NCI-H1092 (cell line): ENCODE measurements at regions not wholly inside any gene's neighbourhood (a gene's known extent, or its start where the extent isn't known, plus 50 kb on each side); places are given as distances from the start of the nearest gene placed in this dataset.

Experiments used
- DNase-seq: peaks from one replicate; lab custom pipeline; 2025; lab: John Stamatoyannopoulos, UW

DNA sequence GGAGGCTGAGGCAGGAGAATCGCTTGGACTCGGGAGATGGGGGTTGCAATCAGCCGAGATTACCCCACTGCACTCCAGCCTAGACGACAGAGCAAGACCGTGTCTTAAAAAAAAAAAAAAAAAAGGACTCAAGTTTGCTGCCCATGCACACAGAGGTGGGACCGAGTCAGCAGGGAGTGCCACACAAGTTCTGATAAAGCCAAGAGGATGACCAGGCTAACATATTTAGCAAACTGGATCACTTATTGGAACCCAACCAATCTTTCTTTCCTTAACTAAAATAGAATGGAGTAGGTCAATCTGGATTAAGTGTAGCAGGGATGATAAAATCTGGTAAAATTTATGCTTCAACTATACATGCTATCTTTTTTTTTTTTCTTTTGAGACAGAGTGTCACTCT, 190.4 kb upstream of the FOXN3 start:
- no peak for DNase-seq

DNA sequence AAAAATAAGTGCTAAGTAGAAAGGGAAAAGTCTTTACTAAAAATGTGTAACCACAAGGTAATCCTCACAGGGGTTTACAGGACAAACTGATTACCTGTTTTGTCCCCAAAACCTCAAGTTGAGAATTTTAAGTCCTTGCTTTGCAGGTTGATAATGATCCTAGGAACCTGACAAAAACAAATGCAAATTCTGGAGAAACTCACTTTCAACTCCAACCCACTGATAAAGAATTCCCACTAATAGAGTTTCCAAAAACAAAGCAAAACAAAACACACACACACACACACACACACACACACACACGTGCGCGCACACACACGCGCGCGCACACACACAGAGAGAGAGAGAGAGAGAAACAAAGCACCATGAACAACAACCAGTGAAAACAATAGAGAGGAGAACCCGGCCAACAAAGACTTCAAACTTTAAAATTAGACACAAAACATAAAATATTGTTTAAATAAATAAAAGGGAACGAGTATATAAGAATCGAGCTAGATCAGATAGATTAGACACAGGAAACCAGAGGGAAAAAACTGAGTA, 187.0 kb upstream of the FOXN3 start:
- DNase-seq: no peak

DNA sequence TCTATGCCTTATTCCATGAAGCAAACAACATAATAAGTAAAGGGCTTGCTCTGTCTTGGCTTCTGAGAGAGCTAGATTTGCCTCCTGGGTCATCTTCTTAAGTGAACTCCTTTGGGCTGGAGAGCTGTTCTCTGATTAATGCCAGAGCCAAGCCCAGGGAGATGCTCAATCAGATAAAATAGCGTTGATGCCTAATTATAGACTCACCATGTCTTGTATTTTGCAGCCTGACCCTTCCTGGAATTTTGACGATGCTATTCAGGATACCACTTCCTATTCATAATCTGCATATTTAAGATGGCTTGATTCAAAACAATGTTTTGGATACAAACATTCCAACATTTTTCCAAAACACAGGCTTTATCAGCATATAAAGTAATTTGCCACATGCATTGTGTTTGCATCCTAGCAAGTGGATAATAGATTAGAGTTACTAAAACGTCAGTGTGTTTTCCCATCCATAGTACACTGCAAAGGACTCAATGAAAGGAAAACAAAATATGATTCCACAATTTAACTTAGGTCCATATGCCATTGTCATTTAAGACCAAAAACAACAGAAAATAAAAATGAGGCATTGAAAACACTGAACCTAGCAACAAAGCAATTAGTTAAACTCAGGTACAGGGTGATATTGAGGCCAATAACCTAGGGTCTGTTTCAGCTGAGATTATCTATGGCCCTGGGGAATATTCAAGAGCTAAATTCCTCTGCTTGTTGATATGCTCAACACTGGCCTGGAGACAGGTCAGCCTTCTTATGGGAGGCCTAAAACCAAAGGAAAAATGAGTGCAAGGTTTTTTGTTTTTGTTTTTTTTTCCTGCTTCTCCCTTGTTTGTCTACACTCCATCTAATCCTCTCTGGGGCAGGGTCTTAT, 184.2 kb upstream of the FOXN3 start:
- DNase-seq: no peak

DNA sequence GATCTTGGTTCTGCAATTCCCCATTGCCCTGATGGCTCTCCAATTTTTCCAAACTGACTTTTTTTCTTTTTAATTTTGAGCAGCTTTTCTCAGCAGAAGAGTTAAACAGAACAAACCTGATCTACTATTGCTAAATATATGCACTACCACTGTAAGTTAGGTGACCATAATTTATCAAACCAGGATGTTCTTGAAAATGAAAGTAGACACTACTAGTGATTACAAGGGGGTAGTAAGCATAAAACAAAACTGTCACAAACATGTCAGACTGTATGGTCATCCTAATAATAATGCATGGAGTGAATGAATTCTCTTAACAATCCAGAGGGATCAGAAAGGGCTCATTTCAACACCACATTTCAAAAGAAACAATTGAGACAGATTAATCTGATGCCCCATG, 183.0 kb upstream of the FOXN3 start:
- DNase-seq: no peak

DNA sequence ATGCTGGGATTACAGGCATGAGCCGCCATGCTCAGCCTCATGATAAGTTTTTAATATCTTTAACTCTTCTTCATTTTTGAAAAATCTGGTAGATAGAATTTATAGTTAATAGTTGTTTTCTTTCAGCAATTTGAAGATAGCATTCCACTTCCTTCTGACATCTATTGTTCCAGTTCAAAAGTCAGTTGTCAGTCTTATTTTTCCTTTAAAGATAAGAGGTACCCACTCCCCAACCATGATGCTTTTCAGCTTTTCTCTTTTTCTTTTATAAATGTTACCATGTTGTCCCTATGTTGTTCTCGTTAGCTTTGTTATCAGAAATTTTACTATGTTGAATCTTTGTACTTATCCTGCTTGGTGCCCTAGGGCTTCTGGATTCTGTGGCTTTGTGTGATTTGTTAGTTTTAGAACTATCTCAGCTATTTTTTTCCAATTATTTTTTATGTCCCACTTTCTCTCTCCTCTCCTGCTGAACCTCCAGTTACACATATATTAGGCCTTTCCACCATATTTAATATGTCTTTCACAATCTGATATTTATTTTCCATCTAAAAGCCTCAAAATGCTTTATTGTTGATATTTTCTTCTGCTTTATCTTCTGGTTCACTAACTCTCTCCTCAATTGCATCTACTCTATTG, 181.6 kb upstream of the FOXN3 start:
- DNase-seq: no peak

DNA sequence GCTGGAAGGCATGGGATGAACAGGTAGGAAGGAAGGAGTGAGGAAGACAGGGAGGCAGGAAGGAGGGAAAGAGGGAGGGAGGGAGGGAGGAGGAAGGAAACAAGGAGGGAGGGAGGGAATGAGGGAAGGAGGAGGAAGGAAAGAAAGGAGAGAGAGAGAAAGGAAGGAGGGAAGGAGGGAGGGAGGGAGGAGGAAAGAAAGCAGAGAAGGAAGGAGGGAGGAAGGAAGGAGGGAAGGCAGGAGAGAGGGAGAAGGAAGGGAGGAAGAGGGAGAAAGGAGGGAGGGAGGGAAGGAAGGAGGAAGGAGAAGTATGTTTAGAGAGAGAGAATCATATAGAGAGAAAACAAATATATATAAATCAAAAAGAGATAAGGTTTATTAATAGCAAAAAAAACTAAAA, 175.9 kb upstream of the FOXN3 start:
- DNase-seq: no peak

DNA sequence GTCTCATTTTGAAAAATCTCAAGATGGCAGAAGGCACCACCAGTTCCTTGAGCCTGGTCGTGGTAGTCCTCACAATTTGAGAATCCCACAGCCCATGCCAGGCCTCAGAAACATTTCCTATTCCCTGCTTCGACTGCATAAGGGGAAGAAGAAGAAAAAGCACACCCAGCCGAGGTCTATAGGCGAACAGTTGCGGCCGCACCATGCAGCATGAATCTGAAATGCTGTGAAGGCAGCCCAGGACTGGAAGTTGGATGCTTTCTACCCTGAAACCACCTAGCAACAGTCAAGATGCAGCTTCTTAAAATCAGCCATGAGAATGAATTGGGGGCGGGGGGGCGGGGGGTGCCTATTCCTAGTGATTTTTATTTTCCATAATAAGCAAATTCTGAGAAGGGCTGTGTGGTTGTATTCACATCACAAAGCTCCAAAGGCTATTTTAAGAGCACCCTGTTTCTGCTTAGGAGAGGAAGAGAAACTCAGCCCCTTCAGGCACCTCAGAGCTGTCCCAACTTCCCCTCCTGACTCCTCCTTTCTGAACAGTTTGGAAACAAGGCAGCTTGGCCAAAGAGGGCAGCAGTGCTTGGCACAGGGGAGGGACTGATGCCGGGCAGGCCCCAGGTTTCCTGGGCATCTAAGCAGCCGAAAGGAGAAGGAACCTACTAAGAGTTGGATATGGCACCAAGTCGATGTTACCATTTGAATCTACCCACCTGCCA, 172.5 kb upstream of the FOXN3 start:
- DNase-seq: no peak

DNA sequence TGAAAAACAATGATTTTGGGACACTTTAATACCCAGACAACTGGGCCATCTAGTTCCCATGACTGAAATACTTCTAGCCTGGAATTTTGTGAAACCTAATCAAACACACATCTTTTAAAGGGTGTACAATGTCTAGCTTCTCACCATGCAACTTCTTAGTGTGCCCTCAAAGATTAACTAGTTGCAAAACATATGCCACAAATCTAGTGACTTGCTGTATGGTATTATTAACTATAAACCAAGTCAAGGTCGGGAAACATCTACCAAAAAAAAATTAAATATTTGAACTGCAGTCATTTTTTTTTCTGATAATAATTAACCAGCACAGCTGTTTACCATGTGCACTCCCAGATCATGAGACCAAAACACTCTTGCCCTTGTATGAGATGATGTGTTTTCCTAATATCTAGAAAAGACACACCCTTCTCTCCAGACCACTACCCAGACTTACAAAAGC, 171.8 kb upstream of the FOXN3 start:
- DNase-seq: no peak

DNA sequence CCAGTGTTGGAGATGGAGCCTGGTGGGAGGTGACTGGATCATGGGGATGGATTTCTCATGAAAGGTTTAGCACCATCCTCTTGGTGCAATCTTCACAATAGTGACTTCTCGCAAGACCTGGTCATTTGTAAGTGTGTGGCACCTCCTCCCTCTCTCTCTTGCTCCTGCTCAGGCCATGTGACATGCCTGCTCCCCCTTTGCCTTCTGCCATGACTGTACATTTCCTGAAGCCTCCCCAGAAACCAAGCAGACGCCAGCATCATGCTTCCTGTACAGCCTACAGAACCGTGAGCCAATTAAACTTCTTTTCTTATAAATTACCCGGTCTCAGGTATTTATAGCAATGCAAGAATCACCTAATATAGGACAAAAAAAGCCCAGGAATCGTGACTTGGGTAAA, 171.0 kb upstream of the FOXN3 start:
- DNase-seq: no peak

DNA sequence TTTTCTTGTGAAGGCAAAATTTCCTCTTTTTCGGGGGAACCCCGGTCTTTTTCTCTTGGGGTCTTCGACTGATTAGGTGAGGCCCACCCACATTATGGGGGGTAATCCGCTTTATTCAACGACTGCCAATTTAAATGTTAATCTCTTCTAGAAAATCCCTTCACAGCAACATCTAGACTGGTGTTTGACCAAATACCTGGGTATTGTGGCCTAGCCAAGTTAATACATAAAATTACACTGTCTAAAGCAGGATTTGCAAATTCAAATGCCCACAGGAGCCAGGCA, 170.0 kb upstream of the FOXN3 start:
- DNase-seq: no peak

DNA sequence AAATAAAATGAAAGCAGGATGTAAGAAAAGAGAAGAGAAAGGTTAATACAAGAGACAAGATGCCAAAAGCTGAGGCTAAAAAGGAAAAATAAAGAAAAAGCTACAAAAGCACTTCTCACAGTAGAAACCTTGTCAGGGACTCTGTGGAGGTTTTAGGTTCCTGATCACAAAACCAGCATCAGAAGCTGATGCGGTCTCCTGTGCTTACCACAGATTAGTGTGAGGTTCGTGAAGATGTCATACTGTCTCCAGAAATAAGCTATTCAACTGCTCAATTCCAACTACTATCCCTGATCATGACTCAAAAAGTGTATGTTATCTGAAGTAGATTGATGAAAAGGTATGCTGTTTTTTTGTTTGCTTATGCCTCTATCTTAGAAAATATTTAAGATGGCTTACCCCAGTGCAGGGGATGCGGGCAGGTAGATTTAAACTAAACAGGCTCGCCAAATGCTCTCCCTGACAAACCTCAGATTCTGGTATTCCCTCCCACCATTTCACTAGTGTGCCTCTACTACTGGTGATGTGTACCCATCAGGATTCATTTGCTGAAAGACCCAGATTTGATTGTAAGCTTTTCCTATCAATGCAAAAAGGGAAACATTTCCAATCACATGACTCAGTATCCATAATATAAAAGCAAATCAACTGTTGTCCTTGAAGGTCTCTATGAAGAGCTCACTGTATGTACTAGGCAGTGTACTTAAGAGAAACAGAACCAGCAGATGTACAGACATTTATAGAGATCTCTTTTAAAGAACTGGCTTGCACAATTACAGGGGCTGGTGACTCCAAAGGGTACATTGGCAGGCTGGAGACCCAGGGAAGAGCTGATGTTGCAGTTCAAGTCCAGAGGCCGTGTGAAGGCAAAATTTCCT, 169.5 kb upstream of the FOXN3 start:
- DNase-seq: no peak

DNA sequence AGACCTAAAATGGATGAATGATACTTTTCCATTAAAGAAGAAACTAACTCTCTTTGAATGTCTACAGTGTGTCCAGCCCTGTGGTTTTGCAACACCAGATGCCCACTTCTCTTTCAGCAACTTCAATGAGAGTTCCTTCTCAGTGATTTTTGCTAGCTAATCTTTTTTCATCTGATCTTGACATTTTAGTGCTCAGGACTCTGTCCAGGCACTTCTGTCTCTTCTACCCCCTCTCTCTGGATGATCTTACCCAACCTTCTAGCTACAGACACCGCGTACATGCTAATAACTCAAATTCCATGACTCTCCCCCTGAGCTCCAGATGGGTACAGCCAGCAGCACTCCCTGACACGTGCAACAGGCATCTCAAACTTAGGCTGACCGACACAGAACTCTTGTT, 161.1 kb upstream of the FOXN3 start:
- no peak for DNase-seq

DNA sequence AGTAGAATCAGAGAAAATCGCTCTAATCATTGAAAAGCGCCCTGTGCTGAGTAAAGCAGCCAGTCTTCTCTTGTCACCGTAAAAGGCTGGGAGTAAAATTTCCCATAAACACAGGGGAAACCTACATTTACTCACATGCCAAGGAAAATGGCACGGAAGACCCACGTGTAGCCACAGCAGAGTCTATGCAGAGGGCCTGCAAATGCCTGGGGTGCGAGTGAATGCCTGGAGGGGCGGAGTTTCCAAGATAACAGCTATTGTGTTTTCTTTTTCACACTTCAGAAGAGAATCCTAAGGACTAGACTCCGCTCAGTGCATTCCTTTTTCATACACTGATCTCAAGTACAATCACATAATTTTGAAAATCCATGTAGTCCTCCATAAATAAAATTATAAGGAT, 159.9 kb upstream of the FOXN3 start:
- DNase-seq: no peak

DNA sequence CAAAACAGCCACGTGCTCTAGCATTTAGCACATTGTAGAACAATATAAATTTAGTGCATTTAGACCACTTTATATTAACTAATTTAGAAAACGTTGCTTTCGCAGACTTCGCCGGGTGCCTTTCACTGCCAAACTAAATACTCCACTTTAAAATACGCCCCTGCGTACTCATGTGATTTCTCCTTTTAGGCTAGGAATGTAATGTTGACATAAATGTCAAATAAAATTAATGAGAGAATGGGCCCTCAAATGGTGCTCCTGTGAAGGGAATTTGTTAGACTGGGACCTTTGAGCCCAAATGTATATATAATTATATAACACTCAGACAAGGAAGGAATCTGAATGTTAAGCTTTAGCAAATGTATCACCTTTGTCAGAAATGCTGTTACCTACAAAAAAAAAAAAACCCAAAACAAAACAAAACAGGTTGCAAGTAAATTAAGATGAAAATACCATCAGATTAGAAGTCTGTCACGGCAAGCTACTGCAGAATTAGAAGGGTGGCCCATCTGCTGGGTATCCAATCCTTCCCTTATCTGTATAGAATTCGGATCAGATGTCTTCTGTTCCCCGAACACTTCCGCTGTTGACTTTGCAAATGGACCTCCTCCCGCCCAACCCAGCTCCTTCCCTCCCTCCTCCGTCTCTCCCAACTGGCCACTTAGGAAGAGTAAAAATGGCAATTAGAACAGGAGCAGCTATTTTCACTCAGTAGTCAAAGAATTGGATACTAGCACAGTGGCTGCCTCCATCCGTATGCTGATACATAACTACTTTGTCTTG, 159.3 kb upstream of the FOXN3 start:
- no peak for DNase-seq

DNA sequence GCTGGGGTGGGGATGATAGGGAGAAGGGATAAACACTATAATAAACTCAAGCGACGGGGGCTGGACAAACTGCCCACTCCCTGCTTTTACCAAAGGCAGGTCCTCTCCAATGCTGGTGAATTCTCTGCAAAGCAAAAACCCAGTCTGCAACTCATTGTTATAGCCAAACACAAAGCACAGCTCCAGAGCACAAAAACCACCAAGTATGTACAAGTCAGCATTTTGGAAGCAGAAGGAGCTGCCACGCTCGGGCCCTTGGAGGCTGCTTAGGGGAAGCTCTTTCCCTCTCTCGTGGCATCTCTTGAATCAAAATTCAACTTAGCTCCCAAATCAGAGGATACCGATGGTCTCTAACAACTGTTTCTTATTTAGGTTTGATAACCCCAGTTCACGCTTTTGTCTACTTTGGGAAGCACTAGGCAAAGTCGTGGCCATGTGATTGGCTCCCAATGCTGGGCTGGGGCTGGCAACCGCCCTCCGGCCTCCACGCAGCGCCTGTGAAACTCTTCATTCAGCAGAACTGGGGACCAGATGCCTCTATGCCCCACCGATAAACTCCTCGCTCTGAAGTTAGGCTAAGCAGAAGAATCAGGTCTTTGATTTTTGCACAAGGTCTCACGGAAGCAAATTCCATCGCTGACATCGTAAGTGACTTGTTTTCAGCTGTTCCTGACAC, 158.5 kb upstream of the FOXN3 start:
- no peak for DNase-seq

DNA sequence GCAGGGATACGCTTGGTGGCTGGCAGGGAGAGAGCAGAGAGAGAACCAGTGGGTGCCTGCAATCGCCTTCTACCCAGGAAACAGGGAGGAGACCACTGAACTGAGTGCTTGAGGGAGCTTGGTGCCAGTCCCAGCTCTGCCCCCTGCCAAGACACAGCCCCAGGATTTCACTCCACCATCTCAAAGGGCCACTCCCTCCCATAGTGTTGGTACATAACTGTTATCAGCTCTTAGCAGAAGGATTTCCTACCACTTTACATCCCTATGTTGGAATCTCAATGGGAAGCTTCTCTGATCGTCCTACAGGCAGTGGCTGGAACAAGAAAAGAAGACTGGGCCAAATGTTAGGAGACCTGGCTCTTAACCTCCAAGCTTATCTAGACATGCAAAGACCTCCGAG, 157.4 kb upstream of the FOXN3 start:
- DNase-seq: no peak

DNA sequence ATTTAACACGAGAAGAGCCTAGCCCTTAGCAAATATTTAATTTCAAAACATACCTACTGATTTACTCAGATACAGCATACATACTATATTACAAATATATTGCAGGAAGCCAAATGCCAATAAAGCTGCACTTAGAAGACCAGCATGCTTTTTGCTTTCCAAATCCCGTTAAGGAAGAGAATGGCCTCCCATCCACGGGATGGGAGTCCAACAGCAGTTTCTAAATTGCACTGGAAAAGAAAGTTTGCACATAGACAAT, 156.3 kb upstream of the FOXN3 start:
- no peak for DNase-seq

DNA sequence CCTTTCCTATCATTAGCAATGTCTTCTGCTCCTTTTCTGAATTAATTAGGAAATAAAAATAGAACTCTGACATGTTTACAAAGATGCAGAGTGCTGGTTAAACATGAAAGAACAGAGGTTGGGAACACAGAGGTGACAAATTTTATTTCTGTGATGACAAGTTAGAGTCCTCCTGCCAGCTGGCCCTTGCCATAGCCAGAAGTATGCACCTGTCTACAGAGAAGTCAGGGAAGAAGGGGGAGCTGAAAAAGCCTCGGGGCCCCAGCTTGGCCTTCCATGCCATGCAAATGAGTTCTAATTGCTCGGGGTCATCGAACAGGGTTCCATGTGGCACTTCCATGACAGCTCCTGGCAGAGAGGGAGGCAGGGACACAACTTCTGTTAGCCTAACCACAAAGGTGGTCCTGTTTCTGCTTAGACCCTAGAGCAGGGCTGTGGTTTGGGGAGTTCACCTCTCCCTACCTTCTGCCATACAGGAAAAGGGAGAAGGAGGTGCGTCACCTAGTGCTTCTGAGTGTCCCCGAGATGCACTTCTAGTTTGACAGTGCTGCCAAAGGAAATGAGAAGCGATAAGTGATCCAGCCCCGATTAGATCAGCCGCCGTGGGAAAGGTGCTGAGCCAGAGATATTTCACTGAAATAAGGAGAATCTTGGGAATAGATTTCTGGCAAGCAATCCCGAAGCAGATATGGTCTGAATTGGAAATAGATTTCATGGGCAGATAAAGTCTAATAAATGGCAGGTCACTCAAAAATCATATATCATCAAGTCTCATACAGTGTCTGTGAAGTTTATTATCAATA, 155.8 kb upstream of the FOXN3 start:
- DNase-seq: no peak

DNA sequence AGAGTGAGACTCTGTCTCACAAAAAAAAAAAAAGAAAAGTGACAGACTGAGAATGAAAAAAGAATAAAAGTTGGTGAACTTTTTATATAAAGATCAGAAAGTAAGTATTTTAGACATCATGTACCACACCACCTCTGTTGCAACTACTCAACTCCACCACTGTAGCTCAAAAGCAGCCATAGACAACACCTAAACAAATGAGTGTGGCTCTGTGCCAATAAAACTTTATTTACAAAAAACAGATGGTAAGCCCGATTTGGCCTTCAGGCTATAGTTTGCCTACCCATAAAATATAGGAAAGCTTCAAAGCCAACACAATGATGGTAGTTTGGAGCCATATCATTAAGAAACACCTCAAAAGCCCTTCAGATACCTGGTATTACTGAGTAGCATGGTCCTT, 154.5 kb upstream of the FOXN3 start:
- no peak for DNase-seq
